Islet precursor cell (in vitro differentiated cells): ENCODE measurements at regions not wholly inside any gene's neighbourhood (a gene's known extent, or its start where the extent isn't known, plus 50 kb on each side); places are given as distances from the start of the nearest gene placed in this dataset.
"Not testable (repeated sequence)": the region's sequence is repeated elsewhere in the genome, so short reads cannot be mapped to it uniquely, and the experiment has no call there.

ENCODE experiments used
- DNase-seq: peaks from one replicate; pipeline ENCODE4 v3.0.0-alpha.2; 2018

GRCh38 chr21:6138244-6139136, 4382.9 kb upstream of the TPTE start:
- not testable (repeated sequence) for DNase-seq

DNA sequence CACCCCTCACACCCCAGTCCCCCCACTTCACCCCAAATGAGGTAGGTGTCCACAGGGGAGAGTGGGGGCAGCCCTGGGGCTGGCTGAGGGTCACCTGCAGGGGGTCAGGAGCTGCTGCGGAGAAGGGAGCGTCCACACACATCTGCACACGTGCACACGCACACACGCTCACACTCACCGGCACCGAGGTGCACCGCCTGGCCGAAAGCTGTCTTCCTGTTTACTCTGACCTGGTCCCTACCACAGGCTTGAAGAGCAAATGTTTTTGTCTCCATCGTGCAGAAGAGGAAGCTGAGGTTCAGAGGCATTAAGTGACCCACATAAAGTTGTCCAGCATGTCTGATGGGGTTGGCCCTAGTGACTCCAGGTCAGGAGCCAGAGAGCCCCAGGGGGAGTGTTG, 4382.1 kb upstream of the TPTE start:
- DNase-seq, result not testable (repeated sequence)

DNA sequence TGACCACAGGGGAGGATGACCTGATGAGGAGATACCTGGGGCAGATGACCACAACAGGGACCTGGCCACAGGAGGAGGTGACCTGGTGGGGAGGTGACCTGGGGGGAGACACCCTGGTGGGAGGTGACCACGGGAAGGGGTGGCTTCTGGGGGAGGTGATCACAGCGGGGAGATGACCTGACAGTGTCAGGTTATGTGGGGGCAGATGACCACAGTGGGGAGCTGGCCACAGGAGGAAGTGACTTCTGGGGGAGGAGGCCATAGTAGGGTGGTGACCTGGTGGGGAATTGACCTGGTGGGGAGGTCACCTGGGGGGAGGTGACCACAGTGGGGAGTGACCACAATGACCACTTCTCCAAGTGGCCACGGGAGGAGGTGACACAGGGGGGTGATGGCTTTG, 4381.5 kb upstream of the TPTE start:
- DNase-seq, result not testable (repeated sequence)

DNA sequence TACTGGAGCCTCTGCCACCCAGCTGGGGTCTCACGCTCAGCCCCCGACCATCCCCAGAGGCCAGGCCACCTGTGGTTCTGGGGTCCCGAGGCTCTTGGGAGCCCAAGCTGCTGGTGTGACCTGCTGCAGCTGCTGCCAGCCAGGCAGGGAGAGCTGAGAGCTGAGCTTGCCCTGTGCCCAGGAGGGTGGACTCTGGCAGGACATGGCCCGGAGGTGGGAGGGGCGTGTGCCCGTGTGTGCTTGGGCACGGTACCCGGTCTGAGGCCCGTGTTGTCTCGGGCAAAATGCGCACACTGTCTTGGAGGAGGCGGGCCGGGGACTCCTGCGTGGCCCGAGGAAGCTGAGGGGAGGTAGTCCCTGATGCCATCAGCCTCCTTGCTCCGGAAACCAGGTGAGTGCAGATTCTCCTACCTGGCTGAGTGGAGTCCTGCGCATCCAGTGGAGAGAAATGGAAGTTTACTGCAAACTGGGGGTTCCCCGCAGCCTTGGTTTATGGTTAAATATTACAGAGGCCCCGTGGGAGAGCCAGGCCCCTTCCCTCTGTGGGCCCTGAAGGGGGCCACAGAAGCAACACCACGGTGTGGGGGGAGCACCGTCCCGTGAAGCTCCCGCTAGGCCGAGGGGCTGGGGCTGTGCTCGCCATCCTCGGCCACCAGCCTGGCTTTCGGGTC, 4380.8 kb upstream of the TPTE start:
- DNase-seq, result not testable (repeated sequence)

GRCh38 chr21:6141138-6141474, 4380.3 kb upstream of the TPTE start:
- not testable (repeated sequence) for DNase-seq

DNA sequence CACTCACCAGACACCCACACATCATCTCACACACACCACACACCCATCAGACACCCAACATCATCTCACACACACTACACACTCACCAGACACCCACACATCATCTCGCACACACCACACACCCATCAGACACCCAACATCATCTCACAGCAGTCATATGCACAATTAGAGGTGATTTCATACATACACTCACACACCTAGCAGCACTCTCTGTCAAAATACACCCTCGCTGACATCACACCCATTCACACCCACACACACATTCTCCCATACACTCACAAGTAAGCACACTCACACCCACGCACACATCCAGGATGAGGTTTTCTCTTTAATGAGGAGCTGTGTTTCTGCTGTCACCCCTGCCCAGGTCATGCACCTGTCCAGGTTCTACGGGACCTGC, 4368.2 kb upstream of the TPTE start:
- not testable (repeated sequence) for DNase-seq

DNA sequence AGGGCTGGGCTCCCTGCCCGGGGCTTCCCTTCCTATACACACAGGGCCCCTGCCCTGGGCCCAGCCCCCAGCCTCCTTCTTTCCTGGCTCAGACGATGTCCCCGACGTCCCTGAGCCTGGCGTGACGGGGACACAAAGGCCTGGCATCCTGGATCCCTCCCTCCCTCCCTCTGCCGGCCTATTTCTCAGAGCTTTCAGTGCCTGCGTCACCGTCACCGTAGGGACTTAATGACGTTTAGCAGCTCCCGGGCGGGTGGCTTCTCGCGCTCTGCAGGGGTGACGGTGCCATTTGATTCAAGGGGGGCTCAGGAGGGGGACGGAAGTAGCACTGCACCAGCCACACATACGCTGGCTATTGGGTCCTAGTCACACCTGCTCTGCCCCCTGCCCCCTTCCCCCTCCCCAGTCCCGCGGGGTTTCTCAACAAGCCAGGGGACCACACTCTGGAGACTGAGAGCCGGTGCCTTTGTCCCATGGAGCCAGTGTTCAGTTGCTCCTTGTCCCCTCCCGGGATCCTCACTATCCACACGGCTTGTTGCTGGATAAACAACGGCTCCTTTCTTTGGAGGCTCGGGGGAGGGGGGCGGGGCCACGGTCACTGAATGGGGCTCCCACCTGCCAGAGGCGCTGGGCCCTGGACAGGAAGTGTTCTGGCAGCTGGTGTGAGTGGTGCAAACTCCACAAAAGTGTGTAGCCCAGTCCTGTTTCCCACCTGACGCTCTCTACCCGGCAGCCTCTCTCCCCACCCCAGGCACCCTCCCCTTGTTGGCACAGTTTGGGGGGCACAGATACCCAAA, 4366.7 kb upstream of the TPTE start:
- DNase-seq, result not testable (repeated sequence)

- DNase-seq, result not testable (repeated sequence)
Observed at GRCh38 chr21:6156712-6157389, 4364.5 kb upstream of the TPTE start.

DNA sequence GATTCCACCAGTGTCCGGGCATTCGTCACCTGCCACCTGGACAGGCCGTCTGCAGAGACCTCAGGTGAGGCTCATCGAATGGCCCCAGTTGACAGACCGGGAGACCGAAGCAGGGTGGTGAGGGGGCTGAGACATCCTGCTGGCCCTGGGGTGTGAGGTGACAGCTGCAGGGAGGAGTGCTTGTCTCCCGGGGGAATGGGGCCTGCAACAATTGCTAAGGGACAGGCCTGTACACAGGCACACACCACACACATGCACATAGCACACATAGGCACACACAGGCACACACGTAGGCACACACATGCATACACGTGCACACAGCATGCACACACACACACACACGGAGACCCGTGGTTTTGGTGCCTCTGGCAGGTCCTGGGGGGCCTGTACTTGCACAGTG, 4363.9 kb upstream of the TPTE start:
- DNase-seq, result not testable (repeated sequence)

DNA sequence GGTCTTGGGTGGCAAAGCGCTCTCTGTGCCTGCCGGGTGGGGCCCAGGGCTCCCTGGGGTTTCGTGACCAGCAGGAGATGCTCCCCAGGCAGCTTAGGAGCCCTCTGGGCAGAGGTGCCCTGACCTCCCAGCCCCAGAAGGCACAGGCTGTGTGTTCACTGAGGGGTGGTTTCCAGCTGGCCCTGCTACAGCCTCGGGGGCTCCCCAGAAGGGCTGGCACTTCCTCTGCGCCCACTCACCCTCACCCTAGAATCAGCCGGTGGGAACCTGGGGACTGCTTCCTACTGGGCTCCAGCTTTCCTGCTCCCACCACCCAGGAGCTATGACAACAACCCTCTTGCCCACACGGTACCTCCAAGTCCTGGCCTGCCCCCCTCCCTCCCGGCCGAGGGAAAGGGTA, 4363.2 kb upstream of the TPTE start:
- DNase-seq, result not testable (repeated sequence)
